ENCODE measurements at regions not wholly inside any gene's neighbourhood (a gene's known extent, or its start where the extent isn't known, plus 50 kb on each side); places are given as distances from the start of the nearest gene placed in this dataset.

GRCh38 chr9:28443461-28443860 lies 870.2 kb upstream of the C9orf72 start:
- H3K36me3 ChIP-seq = no peaks in the 10 kb centered on the region
- no peak overlapping the region for H3K4me3 ChIP-seq (replicated peaks in 1 of 3)
- TF ChIP-seq CTCF (IDR thresholded peaks at IDR 0.05) (no peak), POLR2A (IDR thresholded peaks at IDR 0.05) (no peak)
- H3K27me3 ChIP-seq = no peaks in the 10 kb centered on the region
- no peak overlapping the region for H3K27ac ChIP-seq
- no peaks in the 10 kb centered on the region for H3K4me1 ChIP-seq
- no peaks in the 10 kb centered on the region for H3K9me3 ChIP-seq
- DNase-seq = no peak
- whole genome bisulfite sequencing, 2 donors = 93 to 100% methylated on average over 1 to 4 of the region's 4 CpGs
- intact Hi-C loops (cut with DNase I) = no loop called here

- WGBS, 2 donors = 100% methylated on average over 1 of the region's 1 CpG
- no peak overlapping the region for H3K4me3 ChIP-seq (replicated peaks in 1 of 3)
- H3K4me1 ChIP-seq = no peaks in the 10 kb centered on the region
- no peak for DNase-seq
- H3K27ac ChIP-seq = no peak overlapping the region
- H3K27me3 ChIP-seq = no peaks in the 10 kb centered on the region
- H3K36me3 ChIP-seq = no peaks in the 10 kb centered on the region
- intact Hi-C loops (cut with DNase I) = no loop called here
- TF ChIP-seq CTCF (IDR thresholded peaks at IDR 0.05) (no peak), POLR2A (IDR thresholded peaks at IDR 0.05) (no peak)
- H3K9me3 ChIP-seq = no peaks in the 10 kb centered on the region
Observed at GRCh38 chr9:28444637-28445036, 871.4 kb upstream of the C9orf72 start.

GRCh38 chr9:28445211-28445610 lies 871.9 kb upstream of the C9orf72 start:
- Histone ChIP-seq H3K4me1 (no peaks in the 10 kb centered on the region), H3K27ac (no peak overlapping the region), H3K9me3 (no peaks in the 10 kb centered on the region), H3K36me3 (no peaks in the 10 kb centered on the region), H3K4me3 (replicated peaks in 1 of 3) (no peak overlapping the region), H3K27me3 (no peaks in the 10 kb centered on the region)
- TF ChIP-seq POLR2A (IDR thresholded peaks at IDR 0.05) (no peak), CTCF (IDR thresholded peaks at IDR 0.05) (no peak)
- intact Hi-C loops (cut with DNase I) = no loop called here
- no peak for DNase-seq
- 94 to 95% methylated on average over 1 of the region's 1 CpG for WGBS, 2 donors

GRCh38 chr9:28453918-28454317 lies 880.6 kb upstream of the C9orf72 start:
- Histone ChIP-seq H3K36me3 (no peaks in the 10 kb centered on the region), H3K27me3 (no peaks in the 10 kb centered on the region), H3K27ac (no peak overlapping the region), H3K4me1 (peaks cover 14 to 15% of the 10 kb centered on the region in 2 donors), H3K9me3 (no peaks in the 10 kb centered on the region), H3K4me3 (replicated peaks in 1 of 3) (no peak overlapping the region)
- TF ChIP-seq POLR2A (IDR thresholded peaks at IDR 0.05) (no peak), CTCF (IDR thresholded peaks at IDR 0.05) (no peak)
- WGBS, 2 donors = 91 to 93% methylated on average over 2 of the region's 2 CpGs
- intact Hi-C loops (cut with DNase I) = no loop called here
- DNase-seq = no peak

GRCh38 chr9:28456861-28457260 lies 883.6 kb upstream of the C9orf72 start:
- Histone ChIP-seq H3K27me3 (no peaks in the 10 kb centered on the region), H3K9me3 (no peaks in the 10 kb centered on the region), H3K36me3 (no peaks in the 10 kb centered on the region), H3K4me1 (peaks cover 14 to 15% of the 10 kb centered on the region in 2 donors), H3K27ac (peak overlapping the region in 2 of 3 donors; percentile 44 to 68), H3K4me3 (replicated peaks in 1 of 3) (no peak overlapping the region)
- DNase-seq = no peak
- TF ChIP-seq POLR2A (IDR thresholded peaks at IDR 0.05) = no peak
- no peak for TF ChIP-seq CTCF (IDR thresholded peaks at IDR 0.05)
- intact Hi-C loops (cut with DNase I) = no loop called here

All from thyroid gland (tissue), 4 donors.